WTC11 (cell line): ENCODE measurements at regions not wholly inside any gene's neighbourhood (a gene's known extent, or its start where the extent isn't known, plus 50 kb on each side); places are given as distances from the start of the nearest gene placed in this dataset.

ENCODE experiments used
- ATAC-seq: fragments of 200-7000 bp; cut with Tn5 transposase; 2 replicates; pipeline ENCODE4 v1.10.0; 2021; ENCODE audit warnings: mild to moderate bottlenecking, moderate library complexity
- CTCF ChIA-PET: fragments of 300-600 bp; sonication (Branson Sonifier 250); formaldehyde crosslinking; loops from one replicate; lab custom pipeline; 2021; ENCODE audit warnings: antibody characterized with exemption; lab: Charles Lee
- POLR2A ChIA-PET: fragments of 350-600 bp; sonication (Branson Sonifier 250); formaldehyde crosslinking; loops from one replicate; lab custom pipeline; 2021; ENCODE audit warnings: antibody characterized with exemption; lab: Charles Lee
- DNase-seq: peaks from one replicate; pipeline ENCODE4 v3.0.0; 2021; ENCODE audit warnings: low spot score
- H3K27ac Mint-ChIP-seq: 2 replicates; pipeline ENCODE4 v1.8.0; 2021; ENCODE audit warnings: mixed read lengths
- H3K27me3 Mint-ChIP-seq: 2 replicates; pipeline ENCODE4 v1.8.0; 2021; ENCODE audit warnings: low read depth, mild to moderate bottlenecking, moderate library complexity, mixed read lengths
- H3K36me3 Mint-ChIP-seq: 2 replicates; pipeline ENCODE4 v1.8.0; 2021; ENCODE audit warnings: mixed read lengths
- H3K4me1 Mint-ChIP-seq: 2 replicates; pipeline ENCODE4 v1.8.0; 2022; ENCODE audit warnings: mixed read lengths
- H3K4me3 Mint-ChIP-seq: 2 replicates; pipeline ENCODE4 v1.8.0; 2021; ENCODE audit warnings: mild to moderate bottlenecking, moderate library complexity, mixed read lengths
- H3K9me3 Mint-ChIP-seq: 2 replicates; pipeline ENCODE4 v1.8.0; 2021; ENCODE audit warnings: mixed read lengths
- CTCF ChIP-seq: fragments of 200-600 bp; IDR thresholded peaks from 2 replicates; pipeline ENCODE4 v1.8.0; 2022; ENCODE audit warnings: antibody characterized with exemption
- FOXJ3 ChIP-seq: sonication (generic); formaldehyde crosslinking; IDR thresholded peaks from 2 replicates; pipeline ENCODE4 v1.9.0; 2021; ENCODE audit warnings: missing genetic modification reagents, mild to moderate bottlenecking, borderline replicate concordance
- FOXK1 ChIP-seq: sonication (generic); formaldehyde crosslinking; IDR thresholded peaks from 2 replicates; pipeline ENCODE4 v1.8.0; 2022; ENCODE audit warnings: mild to moderate bottlenecking, moderate library complexity, missing genetic modification reagents
- GRHL2 ChIP-seq: fragments of 250-450 bp; sonication (Bioruptor Pico); IDR thresholded peaks from 2 replicates; pipeline ENCODE4 v1.8.0; 2022; ENCODE audit warnings: mild to moderate bottlenecking, moderate library complexity; ENCODE audit not compliant: insufficient replicate concordance, severe bottlenecking
- JUN ChIP-seq: sonication (generic); formaldehyde crosslinking; IDR thresholded peaks from 2 replicates; pipeline ENCODE4 v1.8.0; 2023; ENCODE audit warnings: mild to moderate bottlenecking, missing genetic modification reagents
- MLX ChIP-seq: sonication (generic); formaldehyde crosslinking; IDR thresholded peaks from 2 replicates; pipeline ENCODE4 v1.8.1; 2023; ENCODE audit warnings: mild to moderate bottlenecking, missing genetic modification reagents, moderate library complexity
- MYBL2 ChIP-seq: sonication (generic); formaldehyde crosslinking; IDR thresholded peaks from 2 replicates; pipeline ENCODE4 v1.8.1; 2023; ENCODE audit warnings: mild to moderate bottlenecking, moderate library complexity, missing genetic modification reagents
- NFATC4 ChIP-seq: fragments of 250-450 bp; sonication (Bioruptor Pico); IDR thresholded peaks from 2 replicates; pipeline ENCODE4 v1.9.0; 2021; ENCODE audit warnings: mild to moderate bottlenecking
- NR2C2 ChIP-seq: sonication (generic); formaldehyde crosslinking; IDR thresholded peaks from 2 replicates; pipeline ENCODE4 v1.8.0; 2022; ENCODE audit warnings: mild to moderate bottlenecking, missing genetic modification reagents
- PREB ChIP-seq: sonication (generic); formaldehyde crosslinking; IDR thresholded peaks from 2 replicates; pipeline ENCODE4 v1.8.1; 2022; ENCODE audit warnings: mild to moderate bottlenecking, missing genetic modification reagents, moderate library complexity, borderline replicate concordance
- SMAD3 ChIP-seq: sonication (generic); formaldehyde crosslinking; IDR thresholded peaks from 2 replicates; pipeline ENCODE4 v1.8.0; 2022; ENCODE audit warnings: missing genetic modification reagents, mild to moderate bottlenecking, borderline replicate concordance
- SP1 ChIP-seq: sonication (generic); formaldehyde crosslinking; conservative IDR thresholded peaks from 2 replicates; pipeline ENCODE4 v1.8.1; 2022; ENCODE audit warnings: missing genetic modification reagents
- ZNF232 ChIP-seq: sonication (generic); formaldehyde crosslinking; IDR thresholded peaks from 2 replicates; pipeline ENCODE4 v1.8.0; 2022; ENCODE audit warnings: mild to moderate bottlenecking, missing genetic modification reagents
- TF ChIP-seq, protein P1 (sequence below): sonication (generic); formaldehyde crosslinking; IDR thresholded peaks from 2 replicates; pipeline ENCODE4 v1.8.1; 2022; ENCODE audit warnings: mild to moderate bottlenecking, moderate library complexity, missing genetic modification reagents
- TF ChIP-seq, protein P2 (sequence below): sonication (generic); formaldehyde crosslinking; IDR thresholded peaks from 2 replicates; pipeline ENCODE4 v1.8.0; 2023; ENCODE audit warnings: mild to moderate bottlenecking, missing genetic modification reagents
- TF ChIP-seq, protein P3 (sequence below): sonication (generic); formaldehyde crosslinking; IDR thresholded peaks from 2 replicates; pipeline ENCODE4 v1.8.1; 2023; ENCODE audit warnings: mild to moderate bottlenecking, moderate library complexity, missing genetic modification reagents

DNA sequence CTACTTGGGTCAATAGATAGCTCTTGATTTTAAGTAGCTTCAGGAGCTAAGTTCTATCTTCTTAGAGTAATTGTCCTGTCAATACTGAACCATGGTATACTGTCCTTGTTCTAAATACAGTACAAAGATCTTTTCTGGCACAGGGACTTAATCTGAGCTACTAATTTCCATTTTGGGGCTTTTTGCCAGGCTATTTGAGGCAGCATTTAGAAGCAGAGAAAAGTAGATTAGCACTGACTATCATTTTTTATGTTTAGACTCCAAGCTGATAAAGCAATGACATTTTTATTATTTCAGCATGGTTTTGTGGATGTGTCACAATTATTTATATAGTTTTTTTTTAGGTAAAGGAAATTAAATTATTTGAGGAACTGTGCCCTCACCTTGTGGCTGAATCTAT lies 163.2 kb downstream of the FAT3 start:
- CTCF ChIA-PET: interaction anchor here (0.8 to 2.0 kb wide), 14 partner anchors 9 to 251 kb away, joined by 3 to 15 read pairs (median 4); no protein-coding TSS in a partner anchor

More for the DNA sequence above, 163.2 kb downstream of the FAT3 start:
- Mint-ChIP-seq H3K36me3 (no peaks in the 10 kb centered on the region), H3K9me3 (no peaks in the 10 kb centered on the region), H3K27me3 (no peaks in the 10 kb centered on the region), H3K27ac (no peak overlapping the region), H3K4me3 (no peak overlapping the region), H3K4me1 (peaks cover 49% of the 10 kb centered on the region)
- ATAC-seq (no peak), DNase-seq (no peak)
- no peak for TF ChIP-seq NR2C2 (CRISPR knock-in tag)
- TF ChIP-seq, protein P1, sequence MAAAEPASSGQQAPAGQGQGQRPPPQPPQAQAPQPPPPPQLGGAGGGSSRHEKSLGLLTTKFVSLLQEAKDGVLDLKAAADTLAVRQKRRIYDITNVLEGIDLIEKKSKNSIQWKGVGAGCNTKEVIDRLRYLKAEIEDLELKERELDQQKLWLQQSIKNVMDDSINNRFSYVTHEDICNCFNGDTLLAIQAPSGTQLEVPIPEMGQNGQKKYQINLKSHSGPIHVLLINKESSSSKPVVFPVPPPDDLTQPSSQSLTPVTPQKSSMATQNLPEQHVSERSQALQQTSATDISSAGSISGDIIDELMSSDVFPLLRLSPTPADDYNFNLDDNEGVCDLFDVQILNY (CRISPR knock-in tag): no peak
- no peak for TF ChIP-seq MLX (CRISPR knock-in tag)
- TF ChIP-seq, protein P2, sequence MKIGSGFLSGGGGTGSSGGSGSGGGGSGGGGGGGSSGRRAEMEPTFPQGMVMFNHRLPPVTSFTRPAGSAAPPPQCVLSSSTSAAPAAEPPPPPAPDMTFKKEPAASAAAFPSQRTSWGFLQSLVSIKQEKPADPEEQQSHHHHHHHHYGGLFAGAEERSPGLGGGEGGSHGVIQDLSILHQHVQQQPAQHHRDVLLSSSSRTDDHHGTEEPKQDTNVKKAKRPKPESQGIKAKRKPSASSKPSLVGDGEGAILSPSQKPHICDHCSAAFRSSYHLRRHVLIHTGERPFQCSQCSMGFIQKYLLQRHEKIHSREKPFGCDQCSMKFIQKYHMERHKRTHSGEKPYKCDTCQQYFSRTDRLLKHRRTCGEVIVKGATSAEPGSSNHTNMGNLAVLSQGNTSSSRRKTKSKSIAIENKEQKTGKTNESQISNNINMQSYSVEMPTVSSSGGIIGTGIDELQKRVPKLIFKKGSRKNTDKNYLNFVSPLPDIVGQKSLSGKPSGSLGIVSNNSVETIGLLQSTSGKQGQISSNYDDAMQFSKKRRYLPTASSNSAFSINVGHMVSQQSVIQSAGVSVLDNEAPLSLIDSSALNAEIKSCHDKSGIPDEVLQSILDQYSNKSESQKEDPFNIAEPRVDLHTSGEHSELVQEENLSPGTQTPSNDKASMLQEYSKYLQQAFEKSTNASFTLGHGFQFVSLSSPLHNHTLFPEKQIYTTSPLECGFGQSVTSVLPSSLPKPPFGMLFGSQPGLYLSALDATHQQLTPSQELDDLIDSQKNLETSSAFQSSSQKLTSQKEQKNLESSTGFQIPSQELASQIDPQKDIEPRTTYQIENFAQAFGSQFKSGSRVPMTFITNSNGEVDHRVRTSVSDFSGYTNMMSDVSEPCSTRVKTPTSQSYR: no peak
- no peak for TF ChIP-seq JUN (CRISPR knock-in tag)
- no peak for TF ChIP-seq CTCF
- TF ChIP-seq ZNF232 (CRISPR knock-in tag): no peak
- TF ChIP-seq SP1: no peak
- no peak for TF ChIP-seq MYBL2 (CRISPR knock-in tag)
- no peak for TF ChIP-seq NFATC4 (CRISPR knock-in tag)
- TF ChIP-seq, protein P3, sequence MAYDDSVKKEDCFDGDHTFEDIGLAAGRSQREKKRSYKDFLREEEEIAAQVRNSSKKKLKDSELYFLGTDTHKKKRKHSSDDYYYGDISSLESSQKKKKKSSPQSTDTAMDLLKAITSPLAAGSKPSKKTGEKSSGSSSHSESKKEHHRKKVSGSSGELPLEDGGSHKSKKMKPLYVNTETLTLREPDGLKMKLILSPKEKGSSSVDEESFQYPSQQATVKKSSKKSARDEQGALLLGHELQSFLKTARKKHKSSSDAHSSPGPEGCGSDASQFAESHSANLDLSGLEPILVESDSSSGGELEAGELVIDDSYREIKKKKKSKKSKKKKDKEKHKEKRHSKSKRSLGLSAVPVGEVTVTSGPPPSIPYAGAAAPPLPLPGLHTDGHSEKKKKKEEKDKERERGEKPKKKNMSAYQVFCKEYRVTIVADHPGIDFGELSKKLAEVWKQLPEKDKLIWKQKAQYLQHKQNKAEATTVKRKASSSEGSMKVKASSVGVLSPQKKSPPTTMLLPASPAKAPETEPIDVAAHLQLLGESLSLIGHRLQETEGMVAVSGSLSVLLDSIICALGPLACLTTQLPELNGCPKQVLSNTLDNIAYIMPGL (CRISPR knock-in tag): no peak
- no peak for TF ChIP-seq FOXJ3 (CRISPR knock-in tag)
- TF ChIP-seq SMAD3: no peak
- TF ChIP-seq FOXK1 (CRISPR knock-in tag): no peak
- no peak for TF ChIP-seq PREB (CRISPR knock-in tag)
- no peak for TF ChIP-seq GRHL2 (CRISPR knock-in tag)
- POLR2A ChIA-PET: no interaction called here
